T1000 (cell line): ENCODE measurements at regions not wholly inside any gene's neighbourhood (a gene's known extent, or its start where the extent isn't known, plus 50 kb on each side); places are given as distances from the start of the nearest gene placed in this dataset.

Experiments
- DNase-seq: peaks from one replicate; lab custom pipeline; 2025; ENCODE audit warnings: mixed read lengths; lab: John Stamatoyannopoulos, UW

- DNase-seq: no peak
Observed at GRCh38 chr11:79578116-79578515, 137.3 kb upstream of the TENM4 start.

DNA sequence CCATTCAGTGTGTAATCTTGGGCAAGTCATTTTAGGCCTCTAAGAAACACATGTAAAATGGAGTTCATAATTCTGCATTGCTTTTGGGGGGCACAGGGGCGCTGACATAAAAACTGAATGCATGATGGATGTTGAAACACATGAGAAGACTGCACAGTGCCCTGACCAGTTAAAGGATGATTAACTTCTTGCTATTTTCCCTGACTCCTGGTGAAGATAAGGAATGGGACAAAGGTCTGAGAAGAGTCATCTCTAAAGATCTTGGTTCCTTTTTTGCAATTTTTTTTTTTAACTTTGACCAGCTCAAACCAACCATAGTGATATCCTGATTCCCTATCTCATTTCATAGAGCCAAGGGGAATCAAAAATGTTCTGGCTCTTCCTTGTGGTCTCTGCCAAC, 134.9 kb upstream of the TENM4 start:
- no peak for DNase-seq

DNA sequence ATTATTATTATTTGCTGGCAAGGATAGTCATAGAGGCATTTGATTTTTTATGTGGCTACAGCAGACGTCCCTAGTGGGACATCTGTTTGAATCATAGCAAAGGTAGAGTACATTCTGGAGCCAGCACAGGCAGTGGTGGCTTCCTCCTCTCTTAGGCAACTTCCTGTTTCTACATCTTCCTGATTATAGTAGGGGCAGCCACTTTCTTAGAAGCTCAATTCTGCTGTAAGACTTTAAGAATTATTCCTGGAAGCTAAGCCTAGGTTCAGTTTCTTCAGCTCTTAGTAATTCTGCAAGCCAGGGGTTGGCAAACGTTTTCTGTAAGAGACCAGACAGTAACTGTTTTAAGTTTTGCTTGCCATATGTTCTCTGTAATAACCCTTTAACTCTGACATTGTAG, 129.3 kb upstream of the TENM4 start:
- no peak for DNase-seq

- DNase-seq: no peak
Observed at GRCh38 chr11:79564288-79564925, 123.6 kb upstream of the TENM4 start.

DNA sequence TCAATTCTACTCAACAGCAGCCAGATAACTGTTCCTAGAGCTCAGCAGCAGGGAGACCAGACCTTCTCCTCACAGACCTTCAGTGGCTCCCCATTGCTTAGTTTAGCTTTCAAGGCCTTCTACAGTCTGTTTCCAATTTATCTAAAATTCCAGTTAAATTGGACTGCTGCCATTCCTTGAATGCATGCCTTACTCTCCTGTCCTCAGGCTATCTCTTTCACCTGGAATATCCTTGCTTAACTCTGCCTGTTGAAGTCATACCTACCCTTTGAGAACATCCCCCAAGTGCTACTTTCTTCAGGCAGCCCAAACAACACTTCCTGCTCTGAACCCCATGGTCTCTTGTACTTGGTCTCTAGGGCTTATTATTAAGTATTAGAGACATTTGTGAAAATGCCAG, 120.7 kb upstream of the TENM4 start:
- no peak for DNase-seq

GRCh38 chr11:79550809-79551208, 110.0 kb upstream of the TENM4 start:
- DNase-seq: no peak

- DNase-seq: no peak
Observed at GRCh38 chr11:79547256-79547655, 106.4 kb upstream of the TENM4 start.

DNA sequence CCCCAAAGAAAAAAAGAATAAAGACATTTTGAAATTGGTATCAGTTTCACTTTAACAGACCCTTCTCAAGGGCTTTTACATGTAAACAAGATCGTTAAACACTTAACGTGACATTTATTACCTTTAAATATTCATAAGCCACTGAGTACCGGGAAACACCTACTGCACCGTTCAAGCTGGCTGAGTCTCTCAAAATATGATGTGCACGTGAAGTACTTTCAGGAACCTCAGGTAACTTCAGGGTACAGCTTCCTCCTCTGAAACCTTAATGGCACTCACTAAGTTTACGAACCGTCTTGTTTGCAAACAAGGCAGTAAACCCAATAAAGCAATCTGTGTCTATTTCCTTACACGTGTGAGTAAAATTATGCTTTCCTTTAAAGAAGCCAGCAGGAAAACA, 105.5 kb upstream of the TENM4 start:
- DNase-seq: no peak

GRCh38 chr11:79544361-79544760, 103.5 kb upstream of the TENM4 start:
- no peak for DNase-seq

DNA sequence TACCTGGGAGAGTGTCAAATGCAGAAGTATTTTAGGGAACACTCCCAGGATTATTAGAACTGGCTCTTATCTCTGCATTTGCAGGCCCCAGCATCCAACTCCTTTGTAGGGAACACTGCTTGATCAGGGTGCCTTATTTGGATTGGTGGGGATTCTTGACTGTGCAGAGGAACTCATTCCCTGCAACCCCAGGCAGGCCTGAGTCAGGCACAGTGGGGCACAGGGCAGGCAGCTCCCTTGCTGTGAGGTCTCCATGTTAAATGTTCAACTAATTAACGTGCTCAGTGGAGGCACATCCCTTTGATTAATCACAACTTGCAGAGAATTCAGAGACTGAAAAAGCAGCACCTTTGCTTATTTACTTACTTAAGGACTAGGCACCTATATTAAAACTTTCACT, 102.3 kb upstream of the TENM4 start:
- DNase-seq: no peak

DNA sequence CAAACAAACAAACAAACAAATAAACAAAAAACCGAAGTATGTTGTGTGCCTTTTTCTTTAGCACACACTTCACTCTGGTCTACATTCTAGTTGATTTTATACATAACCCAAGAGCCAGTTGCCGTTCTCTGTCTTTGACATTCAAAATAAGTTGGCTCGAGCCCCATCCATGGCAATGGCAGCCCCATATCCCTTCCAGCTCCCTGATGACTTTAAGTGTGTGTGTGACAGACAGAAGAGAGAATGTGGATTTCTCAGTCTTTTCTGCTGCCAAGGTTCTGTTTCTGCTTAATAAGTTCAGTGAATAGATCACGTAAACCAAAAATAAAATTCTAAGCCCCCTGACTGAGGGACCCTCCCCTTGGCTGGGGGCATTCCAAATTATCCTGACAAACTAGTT, 100.6 kb upstream of the TENM4 start:
- DNase-seq: no peak

DNA sequence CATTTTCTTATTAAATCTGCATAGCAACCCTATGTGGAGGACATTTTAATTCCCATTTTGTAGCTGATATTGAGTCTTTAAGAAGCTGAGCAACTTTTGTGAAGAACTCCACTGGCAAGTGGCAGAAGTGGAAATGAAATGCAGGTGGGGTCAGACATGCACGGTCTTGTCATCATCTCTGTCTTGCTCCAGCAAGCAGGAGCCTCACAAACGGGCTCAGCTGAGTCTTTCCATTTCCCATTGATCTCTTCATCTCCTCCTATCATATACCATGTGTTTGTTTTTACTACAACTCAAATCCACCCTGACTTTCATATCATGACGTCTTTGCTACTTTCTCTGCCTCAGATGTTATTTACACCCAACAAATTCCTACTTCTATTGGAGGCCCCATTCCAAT, 97.9 kb upstream of the TENM4 start:
- DNase-seq: no peak

- DNase-seq: no peak
Observed at GRCh38 chr11:79536155-79536917, 95.5 kb upstream of the TENM4 start.

DNA sequence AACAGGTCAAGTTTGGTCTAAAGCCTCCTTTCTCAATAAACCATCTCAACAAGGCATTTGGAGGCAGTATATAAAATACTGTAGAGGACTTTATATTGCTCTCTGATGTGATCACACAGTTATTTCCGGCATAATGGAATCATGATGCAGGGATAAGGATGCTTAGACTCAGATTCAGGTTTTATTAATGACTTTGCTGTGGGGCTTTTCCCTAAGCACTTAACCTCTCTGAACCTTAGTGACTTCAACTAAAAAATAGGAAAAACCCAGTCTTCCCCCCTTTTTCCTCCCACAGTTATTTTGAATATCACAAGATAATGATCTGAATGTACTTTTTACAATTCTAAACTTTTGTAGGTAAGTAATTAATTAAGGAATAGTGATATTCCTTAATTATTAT, 94.8 kb upstream of the TENM4 start:
- no peak for DNase-seq

GRCh38 chr11:79525257-79525656, 84.4 kb upstream of the TENM4 start:
- no peak for DNase-seq

DNA sequence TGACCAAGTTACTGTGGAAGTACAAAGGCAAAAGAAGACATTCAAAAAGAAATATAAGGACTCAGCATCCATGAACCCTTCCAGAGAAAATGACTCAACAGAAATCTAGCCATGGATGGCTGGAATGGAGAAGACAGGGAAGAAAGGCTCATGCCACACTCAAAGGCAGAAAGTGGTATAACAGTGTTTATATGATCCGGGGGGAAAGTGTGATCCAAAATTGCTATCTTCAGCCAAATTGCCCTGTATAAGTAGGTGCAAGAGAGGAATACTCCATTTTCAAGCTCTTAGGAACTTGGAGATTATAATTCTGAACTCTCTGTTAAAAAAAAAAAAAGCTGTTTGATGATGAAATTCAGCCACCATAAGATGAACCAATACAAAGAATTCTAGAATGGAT, 81.8 kb upstream of the TENM4 start:
- no peak for DNase-seq

GRCh38 chr11:79520086-79520485, 79.3 kb upstream of the TENM4 start:
- DNase-seq: no peak

DNA sequence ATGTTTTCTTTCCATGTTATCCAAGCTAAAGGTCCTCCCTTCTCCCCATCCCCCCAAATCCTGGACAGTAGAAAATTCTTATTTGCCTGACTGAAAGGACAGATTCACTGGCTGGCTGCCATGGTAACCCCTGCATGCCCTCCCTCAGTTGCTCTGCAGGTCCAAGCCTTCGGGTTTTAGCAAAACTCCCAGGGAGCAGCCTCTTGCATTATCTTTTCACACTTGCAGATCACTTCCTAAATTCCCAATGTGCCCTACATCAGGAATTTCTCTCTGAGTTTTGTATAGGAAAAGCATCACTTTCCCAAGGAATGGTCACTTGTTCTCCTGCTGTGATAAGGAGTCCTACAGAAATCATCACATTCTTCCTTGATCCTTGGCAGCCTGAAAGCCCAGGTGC, 75.0 kb upstream of the TENM4 start:
- DNase-seq: no peak

DNA sequence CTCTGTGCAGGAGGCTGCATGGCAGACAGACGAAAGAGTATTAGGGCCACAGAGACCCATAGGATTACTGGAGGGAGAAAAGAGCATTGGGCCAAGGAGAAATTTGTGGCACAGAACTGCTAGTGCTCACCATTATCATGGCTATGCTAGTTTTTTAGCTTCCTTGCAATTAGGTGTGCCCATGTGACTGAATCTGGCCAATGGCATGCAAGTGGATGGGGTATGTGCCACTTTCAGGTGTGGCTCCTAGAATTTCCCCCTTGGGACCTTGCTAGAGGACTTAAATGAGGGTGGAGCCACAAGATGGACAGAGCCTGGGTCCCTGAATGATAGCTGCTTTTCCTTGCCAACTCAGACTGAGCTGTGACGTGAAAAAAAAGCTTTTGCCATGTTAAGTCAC, 73.9 kb upstream of the TENM4 start:
- DNase-seq: no peak

GRCh38 chr11:79514290-79514689, 73.5 kb upstream of the TENM4 start:
- DNase-seq: no peak

- no peak for DNase-seq
Observed at GRCh38 chr11:79512706-79513469, 72.1 kb upstream of the TENM4 start.

GRCh38 chr11:79510960-79511359, 70.1 kb upstream of the TENM4 start:
- DNase-seq: no peak

DNA sequence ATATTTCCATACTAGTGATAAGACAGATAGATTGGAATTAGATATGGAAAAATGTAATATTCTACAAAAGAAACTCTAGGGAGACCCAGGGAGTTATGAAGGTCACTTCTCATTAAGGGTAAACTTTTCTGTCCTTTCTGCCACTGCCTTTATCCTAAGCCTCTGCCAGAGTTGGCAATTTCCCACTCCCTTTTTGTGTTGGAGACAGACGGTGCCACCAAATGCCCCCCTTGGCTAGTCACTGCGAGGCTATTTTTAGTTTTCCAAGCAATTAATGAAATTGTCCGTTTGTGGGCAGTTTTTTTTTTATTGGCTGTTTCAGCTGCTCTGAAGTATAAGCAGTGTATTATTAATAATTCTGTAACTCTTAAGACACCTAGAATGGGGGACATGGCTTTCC, 67.6 kb upstream of the TENM4 start:
- no peak for DNase-seq
